Skeletal muscle cell (primary cell): ENCODE measurements at regions not wholly inside any gene's neighbourhood (a gene's known extent, or its start where the extent isn't known, plus 50 kb on each side); places are given as distances from the start of the nearest gene placed in this dataset.
"Not testable (repeated sequence)": the region's sequence is repeated elsewhere in the genome, so short reads cannot be mapped to it uniquely, and the experiment has no call there.

Experiments
- DNase-seq: peaks from one replicate; pipeline ENCODE4 v3.0.0-alpha.2; 2010; ENCODE audit warnings: low read depth
- H3K4me3 ChIP-seq: 2 replicates; pipeline ENCODE4 v1.5.1; 2011; ENCODE audit warnings: low read depth, mild to moderate bottlenecking, control low read depth, low read length, moderate library complexity

- H3K4me3 ChIP-seq, DNase-seq: not testable (repeated sequence)
Measured at GRCh38 chr10:16223618-16224017, 213.2 kb upstream of the PTER start.

GRCh38 chr10:16227674-16228073 is 209.1 kb upstream of the PTER start:
- H3K4me3 ChIP-seq: no peak overlapping the region
- no peak for DNase-seq

- DNase-seq: no peak
- H3K4me3 ChIP-seq: no peak overlapping the region
Measured at GRCh38 chr10:16231176-16231575, 205.6 kb upstream of the PTER start.

GRCh38 chr10:16231734-16232435 is 204.9 kb upstream of the PTER start:
- H3K4me3 ChIP-seq: no peak overlapping the region
- DNase-seq: no peak

- no peak overlapping the region for H3K4me3 ChIP-seq
Measured at GRCh38 chr10:16232441-16232840, 204.4 kb upstream of the PTER start.

GRCh38 chr10:16234916-16235315 is 201.9 kb upstream of the PTER start:
- H3K4me3 ChIP-seq: no peak overlapping the region
- no peak for DNase-seq

More at GRCh38 chr10:16232441-16232840, 204.4 kb upstream of the PTER start:
- no peak for DNase-seq

- no peak overlapping the region for H3K4me3 ChIP-seq
- DNase-seq: no peak
Measured at GRCh38 chr10:16242446-16242845, 194.4 kb upstream of the PTER start.

- no peak overlapping the region for H3K4me3 ChIP-seq
- DNase-seq: no peak
Measured at GRCh38 chr10:16242859-16243613, 193.8 kb upstream of the PTER start.

GRCh38 chr10:16250136-16250535 is 186.7 kb upstream of the PTER start:
- not testable (repeated sequence) for DNase-seq, H3K4me3 ChIP-seq

GRCh38 chr10:16256336-16256735 is 180.5 kb upstream of the PTER start:
- H3K4me3 ChIP-seq: no peak overlapping the region
- no peak for DNase-seq

GRCh38 chr10:16258291-16259040 is 178.3 kb upstream of the PTER start:
- H3K4me3 ChIP-seq: no peak overlapping the region
- no peak for DNase-seq

GRCh38 chr10:16259726-16260125 is 177.1 kb upstream of the PTER start:
- no peak for DNase-seq
- H3K4me3 ChIP-seq: no peak overlapping the region

GRCh38 chr10:16260388-16260787 is 176.4 kb upstream of the PTER start:
- no peak overlapping the region for H3K4me3 ChIP-seq
- DNase-seq: no peak

GRCh38 chr10:16271571-16271970 is 165.2 kb upstream of the PTER start:
- no peak overlapping the region for H3K4me3 ChIP-seq
- DNase-seq: no peak

GRCh38 chr10:16274911-16275310 is 161.9 kb upstream of the PTER start:
- no peak for DNase-seq
- no peak overlapping the region for H3K4me3 ChIP-seq

- H3K4me3 ChIP-seq: no peak overlapping the region
Measured at GRCh38 chr10:16280595-16280994, 156.2 kb upstream of the PTER start.

GRCh38 chr10:16292366-16292765 is 144.4 kb upstream of the PTER start:
- H3K4me3 ChIP-seq: no peak overlapping the region
- no peak for DNase-seq

More at GRCh38 chr10:16280595-16280994, 156.2 kb upstream of the PTER start:
- DNase-seq: no peak

GRCh38 chr10:16297069-16297468 is 139.7 kb upstream of the PTER start:
- no peak overlapping the region for H3K4me3 ChIP-seq
- DNase-seq: no peak

GRCh38 chr10:16297642-16298041 is 139.2 kb upstream of the PTER start:
- DNase-seq: no peak
- no peak overlapping the region for H3K4me3 ChIP-seq

GRCh38 chr10:16304311-16304710 is 132.5 kb upstream of the PTER start:
- no peak for DNase-seq
- no peak overlapping the region for H3K4me3 ChIP-seq
